HFFc6 (cell line): ENCODE measurements at regions not wholly inside any gene's neighbourhood (a gene's known extent, or its start where the extent isn't known, plus 50 kb on each side); places are given as distances from the start of the nearest gene placed in this dataset.

Experiments used
- DNase-seq: peaks from one replicate; pipeline ENCODE4 v3.0.0-alpha.2; 2018
- H3K27ac Mint-ChIP-seq: 2 replicates; pipeline ENCODE4 v1.8.0; 2020; ENCODE audit warnings: mild to moderate bottlenecking, mixed read lengths
- H3K27me3 Mint-ChIP-seq: 2 replicates; pipeline ENCODE4 v1.8.0; 2021; ENCODE audit warnings: mild to moderate bottlenecking, moderate library complexity, mixed read lengths; ENCODE audit not compliant: insufficient read depth
- H3K36me3 Mint-ChIP-seq: 2 replicates; pipeline ENCODE4 v1.8.0; 2021; ENCODE audit warnings: low read depth, mixed read lengths
- H3K4me1 Mint-ChIP-seq: 2 replicates; pipeline ENCODE4 v1.8.0; 2020; ENCODE audit warnings: low read depth, mixed read lengths
- H3K4me3 Mint-ChIP-seq: 2 replicates; pipeline ENCODE4 v1.8.0; 2020; ENCODE audit warnings: mild to moderate bottlenecking, moderate library complexity, mixed read lengths
- H3K9me3 Mint-ChIP-seq: 2 replicates; pipeline ENCODE4 v1.8.0; 2020; ENCODE audit warnings: mild to moderate bottlenecking, mixed read lengths
- TF ChIP-seq, protein P1 (sequence below): fragments of 200-600 bp; sonication (generic); IDR thresholded peaks from 2 replicates; pipeline ENCODE4 v1.5.0; 2021; ENCODE audit warnings: antibody characterized with exemption, mild to moderate bottlenecking

DNA sequence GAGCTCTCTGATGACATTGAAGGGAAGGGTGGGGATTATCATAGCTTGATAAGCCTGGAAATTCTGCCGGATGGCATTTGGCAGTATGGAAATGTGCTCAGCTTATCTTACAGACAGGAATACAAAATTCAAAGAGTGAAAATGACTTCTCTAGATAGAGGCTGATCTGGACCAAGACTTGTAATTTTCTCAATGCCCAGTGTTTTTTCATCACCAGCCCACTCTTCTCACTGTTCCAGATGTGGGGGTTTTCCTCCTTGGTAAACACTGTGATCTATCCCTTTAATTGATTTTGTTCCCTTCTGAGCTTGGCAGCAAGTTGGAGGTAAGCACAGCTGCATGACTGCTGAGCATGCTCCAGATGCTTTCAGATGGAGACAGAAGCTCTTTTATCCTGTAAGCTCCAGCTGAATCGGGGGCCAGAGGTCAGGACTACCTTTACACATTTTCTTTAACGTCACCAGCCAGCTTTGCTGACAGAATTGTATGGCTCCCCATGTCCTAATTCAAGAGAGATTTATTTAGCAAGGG is 287.4 kb upstream of the TCF4 start:
- Mint-ChIP-seq H3K36me3 (no peaks in the 10 kb centered on the region), H3K27ac (no peak overlapping the region), H3K4me3 (no peak overlapping the region), H3K9me3 (no peaks in the 10 kb centered on the region), H3K27me3 (no peaks in the 10 kb centered on the region; the same call in 1 of the 2 replicates), H3K4me1 (peaks cover 38% of the 10 kb centered on the region)
- DNase-seq: no peak
- TF ChIP-seq, protein P1, sequence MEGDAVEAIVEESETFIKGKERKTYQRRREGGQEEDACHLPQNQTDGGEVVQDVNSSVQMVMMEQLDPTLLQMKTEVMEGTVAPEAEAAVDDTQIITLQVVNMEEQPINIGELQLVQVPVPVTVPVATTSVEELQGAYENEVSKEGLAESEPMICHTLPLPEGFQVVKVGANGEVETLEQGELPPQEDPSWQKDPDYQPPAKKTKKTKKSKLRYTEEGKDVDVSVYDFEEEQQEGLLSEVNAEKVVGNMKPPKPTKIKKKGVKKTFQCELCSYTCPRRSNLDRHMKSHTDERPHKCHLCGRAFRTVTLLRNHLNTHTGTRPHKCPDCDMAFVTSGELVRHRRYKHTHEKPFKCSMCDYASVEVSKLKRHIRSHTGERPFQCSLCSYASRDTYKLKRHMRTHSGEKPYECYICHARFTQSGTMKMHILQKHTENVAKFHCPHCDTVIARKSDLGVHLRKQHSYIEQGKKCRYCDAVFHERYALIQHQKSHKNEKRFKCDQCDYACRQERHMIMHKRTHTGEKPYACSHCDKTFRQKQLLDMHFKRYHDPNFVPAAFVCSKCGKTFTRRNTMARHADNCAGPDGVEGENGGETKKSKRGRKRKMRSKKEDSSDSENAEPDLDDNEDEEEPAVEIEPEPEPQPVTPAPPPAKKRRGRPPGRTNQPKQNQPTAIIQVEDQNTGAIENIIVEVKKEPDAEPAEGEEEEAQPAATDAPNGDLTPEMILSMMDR: no peak

DNA sequence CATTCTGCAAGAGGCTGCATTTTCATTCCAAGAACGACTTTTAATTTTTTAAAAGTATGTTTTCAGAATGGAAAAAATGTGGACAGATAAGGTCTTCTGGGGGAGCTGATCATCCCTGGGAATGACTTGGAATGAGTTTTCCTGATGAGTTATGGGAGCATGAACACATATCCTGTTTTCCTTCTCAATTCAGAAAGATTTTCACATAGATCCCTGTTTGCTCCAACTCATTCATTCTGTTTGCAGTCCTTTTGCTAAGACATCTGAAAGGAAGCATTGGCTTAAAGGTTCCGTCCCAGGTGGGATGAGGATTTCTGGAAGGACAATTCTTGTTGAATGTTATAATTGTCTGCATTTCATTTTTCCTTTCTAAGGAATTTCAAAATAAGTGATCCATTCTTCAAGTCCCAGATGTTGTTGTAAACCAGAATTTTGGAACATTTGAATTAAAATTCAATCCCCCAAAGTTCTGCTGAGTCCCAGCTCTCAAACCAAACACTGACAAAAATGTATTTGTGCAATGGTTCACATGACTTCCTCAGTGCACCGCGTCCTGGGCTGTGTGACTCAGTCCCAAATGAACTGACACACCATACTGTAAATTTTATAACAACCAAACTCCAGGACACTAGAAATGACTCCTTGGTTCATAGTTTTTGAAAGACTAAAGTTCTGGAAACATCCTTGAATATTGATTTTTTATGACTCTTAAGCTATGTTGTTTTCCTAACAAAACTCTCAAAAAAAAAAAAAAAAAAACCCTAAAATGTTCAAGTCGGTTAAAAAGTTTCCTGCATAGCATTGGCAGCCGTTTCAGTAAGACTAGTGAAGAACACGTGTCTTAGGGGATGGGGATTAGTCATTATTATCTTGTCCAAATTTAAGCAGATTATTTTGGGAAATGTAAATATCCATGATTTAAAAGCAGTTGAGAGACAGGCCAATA is 281.8 kb upstream of the TCF4 start:
- DNase-seq: peak; percentile 40
- Mint-ChIP-seq H3K27ac (peak overlapping the region; percentile 72), H3K4me3 (peak overlapping the region; percentile 67), H3K27me3 (no peaks in the 10 kb centered on the region; the same call in 1 of the 2 replicates), H3K4me1 (peaks cover 60% of the 10 kb centered on the region), H3K9me3 (no peaks in the 10 kb centered on the region), H3K36me3 (no peaks in the 10 kb centered on the region)
- TF ChIP-seq, protein P1: no peak

DNA sequence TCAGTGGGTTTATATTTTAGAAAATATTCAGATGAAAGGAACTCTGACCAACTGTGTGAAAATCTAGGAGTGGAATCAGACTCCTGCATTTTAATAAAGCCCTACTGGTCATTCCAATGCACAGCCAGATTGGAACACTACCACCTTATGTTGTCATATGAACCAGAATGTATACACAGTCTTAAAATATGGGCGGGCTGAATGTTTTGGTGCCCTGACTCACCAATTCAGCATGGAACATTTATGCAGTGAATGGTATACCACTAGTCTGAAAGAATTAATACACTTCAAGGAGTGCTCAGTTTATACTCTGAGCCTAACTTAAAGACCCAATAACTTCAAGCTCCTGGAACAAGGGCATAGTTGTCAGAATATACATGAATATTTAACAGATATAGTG is 280.9 kb upstream of the TCF4 start:
- TF ChIP-seq, protein P1: peak; percentile 41
- no peak overlapping the region for H3K4me3 Mint-ChIP-seq
- no peaks in the 10 kb centered on the region for H3K9me3 Mint-ChIP-seq
- H3K27me3 Mint-ChIP-seq: no peaks in the 10 kb centered on the region; the same call in 1 of the 2 replicates
- H3K36me3 Mint-ChIP-seq: no peaks in the 10 kb centered on the region
- peak; percentile 38 for DNase-seq
- H3K4me1 Mint-ChIP-seq: peaks cover 69% of the 10 kb centered on the region
- peak overlapping the region; percentile 72; the same call in 1 of the 2 replicates for H3K27ac Mint-ChIP-seq

DNA sequence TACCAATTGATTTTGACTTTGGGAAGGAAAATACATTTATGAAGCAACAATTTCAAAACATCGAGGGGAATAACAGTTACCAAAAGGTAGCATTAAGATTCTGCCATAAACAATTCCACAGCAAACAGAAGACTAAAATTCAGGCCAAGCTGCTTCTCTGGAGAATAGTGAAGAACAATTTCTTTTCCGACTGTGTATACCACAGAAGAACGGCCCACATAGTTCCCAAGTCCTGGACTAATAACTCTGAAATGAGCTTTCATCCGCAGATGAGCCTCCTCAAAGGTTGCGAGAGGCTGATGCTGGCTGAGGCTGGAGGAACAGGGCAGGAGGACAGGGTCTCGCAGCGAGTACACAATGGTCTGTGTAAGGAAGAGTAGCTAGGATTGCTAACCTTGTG is 278.9 kb upstream of the TCF4 start:
- DNase-seq: no peak
- Mint-ChIP-seq H3K4me1 (peaks cover 89% of the 10 kb centered on the region), H3K4me3 (peak overlapping the region; percentile 74; the same call in 1 of the 2 replicates), H3K27me3 (no peaks in the 10 kb centered on the region; the same call in 1 of the 2 replicates), H3K36me3 (no peaks in the 10 kb centered on the region), H3K27ac (no peak overlapping the region; the same call in 1 of the 2 replicates), H3K9me3 (no peaks in the 10 kb centered on the region)
- TF ChIP-seq, protein P1: no peak

DNA sequence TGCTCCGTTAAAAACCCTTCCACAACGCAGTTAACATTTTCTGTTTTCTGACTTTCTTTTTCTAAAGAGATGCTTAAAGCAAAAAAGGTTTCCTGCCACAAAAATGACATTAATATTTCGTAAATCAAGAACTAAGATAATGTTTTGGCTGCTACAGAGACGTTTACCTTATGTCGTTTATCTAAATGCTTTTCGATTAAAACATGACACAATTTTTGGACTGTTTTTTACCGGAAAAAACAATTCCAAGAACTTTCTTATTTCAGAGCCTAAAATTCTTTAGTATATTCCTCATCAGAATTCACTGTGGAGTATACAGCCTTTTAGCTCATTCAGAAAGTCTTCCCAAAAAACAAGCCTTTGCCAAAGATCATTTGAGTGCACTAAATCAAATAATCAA is 278.0 kb upstream of the TCF4 start:
- Mint-ChIP-seq H3K9me3 (no peaks in the 10 kb centered on the region), H3K27me3 (no peaks in the 10 kb centered on the region; the same call in 1 of the 2 replicates), H3K4me3 (peak overlapping the region; percentile 81; the same call in 1 of the 2 replicates), H3K4me1 (peaks cover 93% of the 10 kb centered on the region), H3K36me3 (no peaks in the 10 kb centered on the region), H3K27ac (peak overlapping the region; percentile 59; the same call in 1 of the 2 replicates)
- DNase-seq: no peak
- TF ChIP-seq, protein P1: no peak
